HG02981 (cell line): ENCODE measurements at regions not wholly inside any gene's neighbourhood (a gene's known extent, or its start where the extent isn't known, plus 50 kb on each side); places are given as distances from the start of the nearest gene placed in this dataset.
"Not testable (repeated sequence)": the region's sequence is repeated elsewhere in the genome, so short reads cannot be mapped to it uniquely, and the experiment has no call there.

ENCODE experiments used
- ATAC-seq: cut with Tn5 transposase; IDR thresholded peaks from one replicate; pipeline ENCODE4 v1.9.1; 2021; ENCODE audit warnings: mild to moderate bottlenecking, moderate library complexity; ENCODE audit not compliant: unreplicated experiment

DNA sequence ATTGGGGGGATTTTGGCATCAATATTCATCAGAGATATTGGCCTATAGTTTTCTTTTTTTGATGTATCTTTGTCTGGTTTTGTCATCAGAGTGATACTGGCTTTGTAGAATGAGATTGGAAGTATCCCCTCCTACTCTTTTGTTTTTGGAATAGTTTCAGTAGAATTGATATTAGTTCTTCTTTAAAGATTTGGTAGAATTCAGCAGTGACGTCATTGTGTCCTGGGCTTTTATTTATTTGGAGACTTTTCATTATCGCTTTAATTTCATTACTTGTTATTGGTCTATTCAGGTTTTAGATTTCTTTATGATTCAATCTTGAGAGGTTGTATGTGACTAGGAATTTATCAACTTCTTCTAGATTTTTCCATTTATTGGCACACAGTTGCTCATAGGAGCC lies 825.5 kb upstream of the NXPH2 start:
- ATAC-seq: no peak

DNA sequence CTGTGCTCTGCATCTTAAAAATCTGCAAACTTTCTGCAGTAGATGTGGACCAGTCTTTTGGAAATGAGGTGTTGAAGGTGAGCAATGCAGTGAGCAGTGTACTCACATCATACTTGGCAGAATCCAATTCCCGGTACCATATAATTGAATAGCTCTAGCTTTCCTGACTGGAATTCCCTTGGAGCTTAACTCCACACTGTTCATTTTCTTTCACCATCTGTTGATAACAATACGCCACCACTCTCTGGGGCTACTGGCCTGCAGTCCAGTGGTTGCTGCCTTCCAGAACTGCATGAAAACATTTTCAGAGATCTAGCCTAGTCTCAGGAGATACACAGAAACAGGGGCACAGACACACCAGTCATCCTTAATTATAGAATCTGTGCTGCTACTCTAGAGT lies 820.0 kb upstream of the NXPH2 start:
- no peak for ATAC-seq

DNA sequence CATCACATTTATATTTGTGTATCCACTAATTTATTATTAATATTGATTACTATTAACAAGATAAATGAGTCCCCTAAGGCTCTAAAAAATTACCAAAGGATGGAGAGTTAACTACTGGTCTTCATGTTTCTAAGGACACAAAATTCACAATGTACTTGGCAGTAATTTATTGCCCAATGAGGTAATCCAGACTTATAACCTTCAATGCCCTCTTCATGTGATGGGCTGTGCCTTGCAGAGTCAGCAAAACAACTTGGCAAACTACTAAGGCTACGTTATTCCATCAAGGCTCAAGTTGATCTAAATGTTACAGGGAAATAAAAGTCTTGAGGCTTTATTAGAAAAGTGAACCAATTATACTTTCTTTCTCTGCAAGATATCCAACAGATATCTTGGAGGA lies 804.9 kb upstream of the NXPH2 start:
- no peak for ATAC-seq

DNA sequence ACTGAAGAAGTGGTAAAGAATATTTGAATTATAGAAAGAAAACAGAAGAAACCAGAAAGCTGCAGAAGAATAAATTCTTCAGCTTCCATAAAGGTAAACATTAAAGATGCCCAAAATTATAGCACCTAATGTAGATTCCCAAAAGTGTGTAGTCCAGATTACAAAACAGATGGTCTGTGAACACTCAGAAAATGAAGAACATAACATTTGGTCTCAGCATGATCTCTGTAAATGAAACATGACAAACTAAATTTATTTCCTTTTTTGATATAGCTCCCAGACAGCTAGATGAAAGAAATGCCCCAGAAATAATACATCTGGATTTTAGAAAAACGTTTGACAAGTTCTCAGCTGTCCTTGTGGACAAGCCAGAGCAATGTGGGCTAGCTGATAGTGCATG lies 794.2 kb upstream of the NXPH2 start:
- no peak for ATAC-seq

DNA sequence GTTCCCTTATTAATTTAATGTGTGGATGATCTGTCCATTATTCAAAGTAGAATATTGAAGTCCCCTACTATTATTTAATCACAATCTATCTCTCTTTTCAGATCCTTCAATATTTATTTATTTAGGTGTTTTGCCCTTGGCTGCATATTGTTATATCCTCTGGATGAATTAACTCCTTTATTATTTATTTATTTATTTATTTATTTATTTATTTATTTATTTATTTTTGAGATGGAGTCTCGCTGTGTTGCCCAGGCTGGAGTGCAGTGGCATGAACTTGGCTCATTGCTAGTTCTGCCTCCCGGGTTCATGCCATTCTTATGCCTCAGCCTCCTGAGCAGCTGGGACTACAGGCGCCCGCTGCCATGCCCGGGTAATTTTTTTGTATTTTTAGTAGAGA lies 776.6 kb upstream of the NXPH2 start:
- no peak for ATAC-seq

DNA sequence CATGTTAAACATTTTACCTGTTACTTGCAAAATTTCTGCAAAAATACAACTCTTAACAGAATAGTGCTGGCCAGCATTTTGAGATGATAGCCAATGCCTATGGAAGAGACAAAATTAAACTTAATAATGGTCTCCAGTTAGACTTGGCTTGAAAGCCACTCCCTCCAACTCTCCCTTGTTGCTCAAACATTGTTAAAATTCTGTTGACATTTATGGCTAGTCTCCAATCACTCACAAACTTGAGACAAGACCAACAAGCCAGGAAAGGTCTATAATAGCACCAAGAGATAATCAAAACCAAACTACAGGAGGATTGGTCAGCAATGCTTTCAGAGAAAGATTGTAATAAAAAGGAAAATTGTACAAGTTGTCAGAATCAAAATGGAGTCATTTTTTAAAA lies 770.7 kb upstream of the NXPH2 start:
- ATAC-seq: no peak

DNA sequence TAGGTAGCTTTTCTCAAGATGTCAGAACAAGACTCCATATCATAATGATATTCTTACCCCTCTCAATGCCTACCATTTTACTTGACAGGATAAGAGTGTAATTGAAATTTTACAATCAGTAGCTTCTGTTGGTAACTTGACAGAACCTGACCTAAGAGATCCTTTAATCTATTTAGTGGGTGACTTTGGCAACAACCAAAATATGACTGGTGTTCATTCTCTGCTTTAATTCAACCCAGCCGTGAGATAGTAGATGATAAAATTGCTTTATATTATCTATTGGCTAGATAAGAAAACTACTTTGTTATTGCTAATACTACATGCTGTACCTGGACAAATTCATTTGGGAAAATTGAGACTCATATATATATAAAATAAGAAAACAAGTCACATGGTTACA lies 770.2 kb upstream of the NXPH2 start:
- ATAC-seq: no peak

DNA sequence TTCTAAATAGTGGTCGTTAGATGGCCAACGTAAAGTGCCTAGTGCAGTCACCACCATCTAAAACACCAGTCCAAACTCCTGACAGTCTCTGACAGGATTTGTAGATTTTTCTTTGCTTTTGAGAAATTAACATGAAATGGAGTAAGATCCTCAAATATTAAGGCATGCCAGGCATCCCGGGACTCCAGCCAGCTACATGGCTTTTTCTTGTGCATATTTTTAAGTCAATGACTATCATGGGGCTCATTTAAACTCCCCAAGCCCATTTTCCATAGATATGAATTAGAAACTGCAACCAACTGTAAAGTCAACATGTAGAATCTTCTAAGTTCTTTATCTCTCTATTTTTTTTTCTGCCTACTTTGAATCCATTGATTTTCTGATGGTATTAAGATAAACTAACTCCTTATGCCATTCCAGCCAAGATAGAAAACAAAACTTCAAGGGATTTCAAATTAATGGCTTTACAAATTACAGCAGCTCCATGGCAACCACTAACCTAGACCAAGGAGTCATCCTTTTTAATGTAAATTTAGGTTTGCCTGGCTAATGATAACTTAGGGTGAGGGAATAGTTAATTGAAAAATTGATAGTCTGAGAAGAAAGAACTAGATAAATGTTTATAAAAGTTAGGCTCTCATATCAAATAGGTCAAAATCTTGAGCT lies 764.1 kb upstream of the NXPH2 start:
- ATAC-seq: no peak

DNA sequence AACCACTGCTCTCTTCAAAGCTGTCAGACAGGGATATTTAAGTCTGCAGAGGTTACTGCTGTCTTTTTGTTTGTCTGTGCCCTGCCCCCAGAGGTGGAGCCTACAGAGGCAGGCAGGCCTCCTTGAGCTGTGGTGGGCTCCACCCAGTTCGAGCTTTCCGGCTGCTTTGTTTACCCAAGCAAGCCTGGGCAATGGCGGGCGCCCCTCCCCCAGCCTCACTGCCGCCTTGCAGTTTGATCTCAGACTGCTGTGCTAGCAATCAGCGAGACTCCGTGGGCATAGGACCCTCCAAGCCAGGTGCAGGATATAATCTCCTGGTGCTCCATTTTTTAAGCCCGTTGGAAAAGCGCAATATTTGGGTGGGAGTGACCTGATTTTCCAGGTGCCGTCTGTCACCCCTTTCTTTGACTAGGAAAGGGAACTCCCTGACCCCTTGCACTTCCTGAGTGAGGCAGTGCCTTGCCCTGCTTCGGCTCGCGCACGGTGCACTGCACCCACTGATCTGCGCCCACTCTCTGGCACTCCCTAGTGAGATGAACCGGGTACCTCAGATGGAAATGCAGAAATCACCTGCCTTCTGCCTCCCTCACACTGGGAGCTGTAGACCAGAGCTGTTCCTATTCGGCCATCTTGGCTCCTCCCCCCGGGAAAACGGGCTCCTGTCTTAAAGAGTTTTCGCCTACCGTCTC lies 758.3 kb upstream of the NXPH2 start:
- ATAC-seq: not testable (repeated sequence)

DNA sequence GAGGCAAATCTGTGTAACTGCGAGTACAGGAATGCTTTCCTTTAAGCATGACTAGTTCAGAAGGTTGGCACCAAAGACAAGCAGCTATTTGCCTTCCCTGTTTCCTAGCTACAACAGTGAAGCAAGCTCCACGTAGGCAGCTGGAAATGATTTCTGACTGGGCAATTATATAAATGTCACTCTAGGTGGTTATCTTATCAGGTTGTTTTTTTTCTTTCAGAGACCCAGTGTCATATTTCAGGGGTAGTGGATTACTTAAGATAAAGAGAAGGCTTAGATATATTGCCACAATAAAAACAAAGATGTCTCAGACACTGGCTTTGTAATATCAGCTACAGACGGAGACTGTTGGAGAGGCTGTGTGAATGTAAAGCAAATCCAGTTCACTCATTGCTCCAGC lies 748.9 kb upstream of the NXPH2 start:
- ATAC-seq: no peak

DNA sequence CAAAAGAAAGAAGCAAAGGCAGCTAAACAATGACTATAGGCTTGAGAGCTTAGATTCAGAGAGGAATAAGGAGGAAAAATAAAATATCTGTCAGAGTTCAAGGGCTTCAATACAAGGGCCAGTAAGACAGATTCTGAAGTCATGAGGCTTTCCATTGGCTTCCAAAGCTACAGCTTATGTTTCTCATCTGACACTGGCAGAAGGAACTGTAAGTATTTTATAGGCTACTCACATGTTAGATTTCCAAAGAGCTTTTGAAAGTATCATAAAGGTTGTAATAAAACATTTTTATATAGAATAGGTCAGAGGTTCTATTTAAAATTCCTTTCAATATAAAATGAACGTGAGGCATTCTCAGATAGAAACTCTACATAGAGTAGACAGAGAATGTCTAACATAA lies 746.6 kb upstream of the NXPH2 start:
- ATAC-seq: no peak

DNA sequence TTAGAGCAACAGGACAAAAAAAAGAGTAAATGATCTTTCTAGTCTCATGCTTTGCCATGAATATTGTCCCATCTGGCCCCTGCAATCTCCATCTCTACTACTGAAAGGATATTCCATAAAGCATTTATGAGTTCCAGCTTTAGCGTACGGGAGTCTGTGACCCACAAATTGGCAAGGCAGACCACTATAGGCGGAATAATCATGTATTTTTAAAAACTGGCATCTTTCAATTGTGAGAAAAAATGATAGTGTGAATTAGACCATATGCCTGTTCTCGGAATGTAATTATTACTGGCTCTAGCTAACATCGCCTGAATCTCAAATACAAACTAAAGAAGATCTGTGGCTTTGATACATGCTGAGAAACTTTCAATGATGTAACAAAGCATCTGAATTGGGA lies 738.1 kb upstream of the NXPH2 start:
- no peak for ATAC-seq

DNA sequence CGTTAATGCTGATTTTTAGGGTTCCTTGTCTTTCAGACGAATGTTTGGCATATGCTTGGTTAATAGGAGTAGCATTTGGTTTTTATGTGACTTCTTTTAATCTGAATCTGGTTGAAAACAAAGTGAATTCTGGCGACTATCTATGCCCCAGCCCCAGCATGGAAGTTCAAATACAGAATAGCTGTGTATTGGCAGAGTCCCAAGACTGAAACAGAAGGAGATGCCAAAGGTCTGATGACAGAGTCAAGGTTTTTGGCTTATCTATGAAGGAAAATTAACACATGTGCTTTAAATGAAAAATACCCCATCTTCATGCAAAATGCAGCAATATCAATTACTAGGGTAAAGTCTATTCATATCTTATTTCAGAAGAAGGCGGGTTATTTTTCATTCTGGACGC lies 734.8 kb upstream of the NXPH2 start:
- ATAC-seq: no peak

DNA sequence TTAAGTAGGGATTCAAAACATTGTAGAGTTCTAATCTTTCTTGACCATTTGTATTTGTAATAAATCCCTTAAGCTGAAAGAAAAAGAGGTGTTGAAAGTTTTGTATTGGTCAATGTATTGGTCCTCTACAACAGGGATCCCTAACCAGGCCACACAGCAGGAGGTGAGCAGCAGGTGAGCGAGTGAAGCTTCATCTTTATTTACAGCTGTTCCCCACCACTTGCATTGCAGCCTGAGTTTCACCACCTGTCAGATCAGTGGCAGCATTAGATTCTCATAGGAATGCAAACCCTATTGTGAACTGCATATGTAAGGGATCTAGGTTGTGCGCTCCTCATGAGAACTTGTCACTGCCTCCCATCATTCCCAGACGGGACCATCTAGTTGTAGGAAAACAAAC lies 715.7 kb upstream of the NXPH2 start:
- no peak for ATAC-seq

DNA sequence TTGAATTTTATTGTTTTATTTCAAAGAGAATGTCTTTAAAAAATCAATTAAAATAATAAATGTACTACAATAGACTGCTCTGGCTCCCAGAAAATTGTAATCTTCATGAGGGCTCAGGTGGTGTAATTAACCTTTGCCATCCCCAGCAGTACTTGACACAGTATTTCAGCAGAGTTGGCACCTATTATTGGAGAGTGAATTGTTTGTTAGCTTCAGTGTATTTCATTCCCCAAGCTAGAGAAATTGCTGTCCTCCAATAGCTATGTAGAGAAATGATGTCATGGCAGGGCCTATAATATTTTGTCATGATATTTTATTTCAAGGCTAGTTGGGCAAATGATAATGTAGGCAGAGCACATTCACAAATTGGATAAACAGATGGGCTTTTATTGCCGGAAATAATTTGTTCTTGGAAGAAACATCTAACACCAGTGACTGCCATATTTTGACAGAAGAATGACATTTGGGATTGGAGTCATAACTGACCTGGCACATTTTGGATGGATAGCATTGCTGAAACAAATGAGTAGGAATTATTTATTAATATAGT lies 712.0 kb upstream of the NXPH2 start:
- ATAC-seq: no peak

DNA sequence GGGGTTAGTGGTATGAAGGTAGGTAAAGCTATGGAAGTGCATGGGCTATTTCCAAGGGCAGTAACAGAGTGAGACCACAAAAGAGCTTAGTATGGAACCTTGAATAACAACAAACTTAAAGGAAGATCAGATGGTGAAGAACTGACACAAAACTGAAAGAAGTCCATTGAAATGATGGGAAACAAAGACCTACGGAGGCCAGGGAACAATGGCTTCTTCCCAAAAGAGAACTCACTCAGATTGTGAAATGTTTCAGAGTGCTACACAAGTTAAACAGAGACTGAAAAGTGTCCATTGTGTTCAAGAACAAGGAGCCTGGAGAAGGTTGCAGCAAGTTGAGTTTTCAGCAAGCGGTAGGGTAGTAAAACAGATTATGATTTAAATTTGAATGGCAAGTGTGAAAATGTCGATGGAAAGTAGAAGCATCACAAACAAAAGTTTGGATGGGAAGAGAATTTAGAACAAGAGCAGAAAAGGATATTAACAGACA lies 700.0 kb upstream of the NXPH2 start:
- ATAC-seq: no peak

DNA sequence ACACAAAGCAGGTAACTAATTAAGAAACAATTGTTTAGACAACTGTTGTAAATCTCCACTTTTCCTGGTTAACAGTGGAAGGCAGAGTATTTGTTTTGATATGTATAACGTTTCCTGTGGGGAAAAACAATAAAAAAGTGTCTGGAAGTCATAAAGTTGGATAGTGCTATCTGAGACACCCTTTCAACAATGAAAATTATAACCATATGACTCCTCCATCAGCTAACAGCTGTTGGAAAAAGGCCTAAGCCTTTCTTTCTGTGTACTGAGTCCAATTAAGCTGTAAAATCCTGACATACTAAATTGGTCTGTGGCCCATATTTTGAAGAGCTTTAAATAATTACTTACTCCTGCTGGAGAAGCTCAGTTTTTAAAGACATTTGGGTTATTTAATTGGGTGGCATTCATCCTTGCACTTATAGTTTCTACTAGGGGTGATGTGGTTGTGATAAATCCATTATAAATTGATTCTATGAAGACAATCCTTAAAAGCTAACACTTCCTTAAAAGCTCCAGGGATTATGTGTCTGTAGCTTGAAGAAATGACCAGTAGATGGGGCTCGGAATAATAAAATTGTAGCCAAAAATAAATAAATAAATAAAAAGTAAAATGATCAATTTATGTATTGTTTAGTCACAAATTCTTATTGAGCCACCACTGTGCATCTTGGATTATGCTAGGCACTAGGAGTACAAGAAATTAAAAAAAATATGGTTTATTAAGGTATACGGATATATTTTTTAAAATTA lies 698.1 kb upstream of the NXPH2 start:
- ATAC-seq: no peak

DNA sequence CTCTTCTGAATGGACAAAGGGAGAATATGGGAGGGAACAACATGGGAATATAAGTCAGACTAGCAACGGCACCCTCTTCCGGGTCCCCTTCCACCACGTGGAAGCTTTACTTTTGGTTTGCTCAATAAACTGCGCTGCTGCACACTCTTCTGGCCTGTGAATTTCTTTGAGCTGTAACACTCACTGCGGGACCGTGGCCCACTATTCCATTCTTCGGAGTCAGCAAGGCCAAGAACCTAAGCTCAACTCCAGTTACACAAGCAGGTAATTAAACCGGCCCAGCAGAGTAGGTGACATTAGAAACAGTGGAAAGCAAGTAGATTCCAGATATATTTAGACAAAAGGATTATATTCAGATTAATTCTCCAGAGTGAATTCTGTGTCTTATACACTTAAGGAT lies 697.4 kb upstream of the NXPH2 start:
- ATAC-seq: no peak

DNA sequence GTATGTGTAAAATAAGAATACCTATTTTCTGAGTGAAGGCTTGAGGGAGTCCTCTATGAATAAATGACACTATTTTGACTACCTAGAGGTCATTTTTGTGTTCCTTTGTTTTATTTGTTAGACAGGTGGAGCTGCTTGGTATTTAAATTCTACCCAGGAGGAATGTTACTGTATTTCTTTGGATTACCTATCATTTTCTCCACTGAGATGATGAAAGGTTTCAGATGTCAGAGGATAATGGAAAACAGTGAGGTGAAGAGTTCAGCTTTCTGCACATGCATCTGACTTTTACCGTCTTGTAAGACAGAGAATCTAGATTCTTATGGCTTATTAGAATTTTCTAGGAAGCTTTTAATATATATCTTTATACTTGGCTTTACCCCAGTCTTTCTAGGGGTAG lies 689.8 kb upstream of the NXPH2 start:
- ATAC-seq: no peak

DNA sequence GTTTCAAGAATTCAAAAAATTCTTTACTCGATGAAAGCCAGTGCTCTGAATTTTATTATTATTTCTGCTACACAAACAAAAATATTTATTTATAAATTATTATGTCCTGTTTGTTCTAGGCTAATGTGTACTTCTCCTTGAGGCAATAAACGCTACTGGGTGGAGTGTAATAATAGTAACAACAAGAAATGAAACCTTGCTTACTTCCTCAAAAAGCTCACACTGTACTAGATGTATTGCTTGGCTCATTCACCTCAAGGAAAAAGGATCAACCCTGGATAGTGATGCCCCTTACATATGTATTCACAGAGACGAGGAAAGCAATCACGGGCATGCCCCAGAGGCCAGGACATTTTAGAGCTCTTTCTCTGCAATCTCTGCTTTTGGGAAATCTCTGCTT lies 685.6 kb upstream of the NXPH2 start:
- ATAC-seq: no peak

DNA sequence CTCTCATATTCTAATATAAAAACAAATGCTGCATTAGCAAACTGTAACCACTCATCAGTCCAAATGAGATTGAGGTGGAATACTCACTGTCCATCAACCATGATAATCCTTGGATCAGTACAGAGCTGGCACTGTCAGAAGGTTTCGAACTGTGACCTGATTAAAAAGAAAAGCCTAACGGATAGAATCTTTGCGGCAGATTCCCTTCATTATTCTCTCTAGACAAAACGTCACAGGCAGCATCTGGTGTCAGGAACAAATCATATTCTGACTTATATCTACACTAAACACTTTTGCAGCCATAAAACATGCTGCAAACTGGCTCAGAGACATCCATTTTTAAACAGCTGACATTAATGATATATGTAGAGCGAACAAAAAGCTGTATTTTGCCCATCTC lies 677.7 kb upstream of the NXPH2 start:
- ATAC-seq: no peak

DNA sequence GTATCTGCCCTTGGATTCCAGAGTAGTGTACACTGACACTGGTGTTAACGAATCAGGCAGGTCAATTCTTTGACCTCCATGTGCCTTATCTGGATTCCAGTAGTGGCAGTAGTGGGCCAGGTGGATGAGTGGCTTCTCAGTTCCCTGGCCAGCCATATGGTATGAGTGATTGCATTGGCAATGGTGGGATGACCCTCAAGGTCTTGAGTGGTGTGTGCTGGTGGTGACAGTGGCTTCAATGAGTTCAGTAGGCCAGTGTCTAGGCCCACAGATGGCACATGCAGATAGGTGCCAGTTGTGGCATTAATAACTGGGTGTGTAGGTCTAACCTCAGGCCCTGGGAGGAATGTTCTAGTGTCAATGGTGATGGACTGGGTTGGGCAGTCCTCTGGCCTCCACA lies 674.1 kb upstream of the NXPH2 start:
- ATAC-seq: no peak
